GM13977 (cell line): ENCODE measurements at regions not wholly inside any gene's neighbourhood (a gene's known extent, or its start where the extent isn't known, plus 50 kb on each side); places are given as distances from the start of the nearest gene placed in this dataset.
A peak's percentile ranks its signal among the peaks of the same experiment; 100 is the strongest.

ENCODE experiments used
- DNase-seq: peaks from one replicate; pipeline ENCODE4 v3.0.0; 2012; ENCODE audit warnings: low spot score
- in situ Hi-C: fragments of 300-500 bp; cut with MboI; formaldehyde crosslinking; loops from one replicate; pipeline ENCODE4 v1.12.0; 2022; ENCODE audit warnings: low sequenced_read_pairs, low pct_unique_long_range_greater_than_20kb, mixed read lengths, inconsistent platforms; ENCODE audit not compliant: unreplicated experiment
- TF ChIP-seq, protein P1 (sequence below): IDR thresholded peaks from 2 replicates; pipeline ENCODE4 v1.5.1; 2012; ENCODE audit warnings: mild to moderate bottlenecking, control low read depth; ENCODE audit not compliant: insufficient read depth; ENCODE audit errors: extremely low read depth, missing control alignments

DNA sequence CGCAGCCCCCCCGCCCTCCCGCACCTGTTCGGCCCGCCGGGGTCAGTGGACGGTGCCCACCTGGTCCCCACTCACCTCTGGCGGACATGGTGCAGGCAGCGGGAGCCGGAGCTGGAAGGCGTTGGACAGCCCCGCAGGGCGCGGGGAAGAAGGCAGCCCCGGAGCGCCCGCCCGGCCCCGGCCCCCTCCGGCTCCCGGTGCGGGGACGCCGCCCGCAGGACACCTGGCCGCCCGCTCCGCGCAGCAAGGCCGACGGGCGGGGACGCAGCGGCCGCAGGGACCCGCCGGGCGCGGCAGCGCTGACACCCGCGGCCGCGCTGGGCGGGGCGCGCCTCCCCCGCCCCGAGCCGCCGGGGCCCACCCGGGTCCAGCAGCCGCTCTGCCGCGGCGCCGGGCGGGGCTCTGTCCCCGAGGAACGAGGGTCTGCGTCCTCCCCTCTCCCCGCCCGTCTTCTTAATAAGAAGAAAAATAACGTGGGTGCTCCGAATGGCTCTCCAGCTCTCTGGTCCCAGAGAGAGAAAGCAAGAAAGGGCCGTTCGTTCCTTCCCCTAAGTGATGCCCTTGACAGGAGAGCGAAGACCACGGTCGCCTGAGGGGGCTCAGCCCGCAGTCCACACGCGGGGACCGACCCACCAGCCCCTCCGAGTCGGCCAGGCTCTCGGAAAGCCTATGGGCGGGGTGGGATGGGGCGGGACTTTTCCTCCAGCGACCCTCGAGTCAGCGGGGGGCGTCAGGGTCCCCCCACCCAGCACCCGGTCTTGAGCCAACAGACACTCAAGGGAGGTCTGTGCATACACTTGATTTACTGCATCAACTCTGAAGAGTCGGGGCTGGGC lies 53.4 kb upstream of the FHIP2A start:
- DNase-seq = peak; percentile 53
- in situ Hi-C loops = no loop called here
- TF ChIP-seq, protein P1, sequence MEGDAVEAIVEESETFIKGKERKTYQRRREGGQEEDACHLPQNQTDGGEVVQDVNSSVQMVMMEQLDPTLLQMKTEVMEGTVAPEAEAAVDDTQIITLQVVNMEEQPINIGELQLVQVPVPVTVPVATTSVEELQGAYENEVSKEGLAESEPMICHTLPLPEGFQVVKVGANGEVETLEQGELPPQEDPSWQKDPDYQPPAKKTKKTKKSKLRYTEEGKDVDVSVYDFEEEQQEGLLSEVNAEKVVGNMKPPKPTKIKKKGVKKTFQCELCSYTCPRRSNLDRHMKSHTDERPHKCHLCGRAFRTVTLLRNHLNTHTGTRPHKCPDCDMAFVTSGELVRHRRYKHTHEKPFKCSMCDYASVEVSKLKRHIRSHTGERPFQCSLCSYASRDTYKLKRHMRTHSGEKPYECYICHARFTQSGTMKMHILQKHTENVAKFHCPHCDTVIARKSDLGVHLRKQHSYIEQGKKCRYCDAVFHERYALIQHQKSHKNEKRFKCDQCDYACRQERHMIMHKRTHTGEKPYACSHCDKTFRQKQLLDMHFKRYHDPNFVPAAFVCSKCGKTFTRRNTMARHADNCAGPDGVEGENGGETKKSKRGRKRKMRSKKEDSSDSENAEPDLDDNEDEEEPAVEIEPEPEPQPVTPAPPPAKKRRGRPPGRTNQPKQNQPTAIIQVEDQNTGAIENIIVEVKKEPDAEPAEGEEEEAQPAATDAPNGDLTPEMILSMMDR = no peak

GRCh38 chr10:114770009-114770408 lies 51.6 kb upstream of the FHIP2A start:
- TF ChIP-seq, protein P1 = no peak
- in situ Hi-C loops = no loop called here
- DNase-seq = no peak

DNA sequence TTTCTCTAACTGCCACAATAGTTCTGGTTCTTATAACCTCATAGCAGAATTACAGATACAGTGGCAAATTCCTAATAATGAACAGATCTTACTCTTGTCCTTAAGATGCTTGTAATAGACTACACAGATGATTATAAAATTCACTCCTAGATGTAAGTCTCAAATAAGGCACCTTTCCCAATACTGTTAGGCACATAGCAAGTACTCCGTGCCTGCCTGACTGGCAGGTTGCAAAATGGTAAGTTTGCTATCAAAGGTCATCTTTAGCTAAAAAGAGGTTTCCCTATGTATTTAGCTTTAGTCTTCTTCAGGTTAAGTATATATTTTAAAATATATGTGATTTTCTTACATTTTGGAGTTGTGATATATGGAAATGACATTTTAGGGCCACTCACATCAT lies 50.4 kb upstream of the FHIP2A start:
- in situ Hi-C loops = no loop called here
- DNase-seq = no peak
- TF ChIP-seq, protein P1 = no peak

DNA sequence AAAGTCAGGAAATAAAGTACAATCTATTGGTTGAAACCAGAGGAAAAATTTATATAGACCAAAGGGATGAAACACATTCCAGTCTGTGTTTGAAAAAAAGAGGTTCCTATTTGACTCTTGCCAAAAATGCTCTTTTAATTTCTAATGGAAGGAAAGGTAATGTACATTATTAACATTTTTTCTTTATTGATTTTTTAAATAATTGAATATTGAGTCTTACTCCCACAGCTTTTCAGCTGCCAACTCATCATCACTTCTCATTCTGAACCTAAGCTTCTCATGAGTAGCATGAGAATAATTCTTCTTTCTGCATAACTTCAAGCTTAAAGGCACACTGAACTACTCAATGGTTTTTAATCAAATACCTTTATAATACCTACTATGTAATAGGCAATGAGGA lies 49.8 kb upstream of the FHIP2A start:
- TF ChIP-seq, protein P1 = no peak
- in situ Hi-C loops = no loop called here
- DNase-seq = no peak
